T1000 (cell line): ENCODE measurements at regions not wholly inside any gene's neighbourhood (a gene's known extent, or its start where the extent isn't known, plus 50 kb on each side); places are given as distances from the start of the nearest gene placed in this dataset.
"Not testable (repeated sequence)": the region's sequence is repeated elsewhere in the genome, so short reads cannot be mapped to it uniquely, and the experiment has no call there.

Source experiments
- DNase-seq: peaks from one replicate; lab custom pipeline; 2025; ENCODE audit warnings: mixed read lengths; lab: John Stamatoyannopoulos, UW

DNA sequence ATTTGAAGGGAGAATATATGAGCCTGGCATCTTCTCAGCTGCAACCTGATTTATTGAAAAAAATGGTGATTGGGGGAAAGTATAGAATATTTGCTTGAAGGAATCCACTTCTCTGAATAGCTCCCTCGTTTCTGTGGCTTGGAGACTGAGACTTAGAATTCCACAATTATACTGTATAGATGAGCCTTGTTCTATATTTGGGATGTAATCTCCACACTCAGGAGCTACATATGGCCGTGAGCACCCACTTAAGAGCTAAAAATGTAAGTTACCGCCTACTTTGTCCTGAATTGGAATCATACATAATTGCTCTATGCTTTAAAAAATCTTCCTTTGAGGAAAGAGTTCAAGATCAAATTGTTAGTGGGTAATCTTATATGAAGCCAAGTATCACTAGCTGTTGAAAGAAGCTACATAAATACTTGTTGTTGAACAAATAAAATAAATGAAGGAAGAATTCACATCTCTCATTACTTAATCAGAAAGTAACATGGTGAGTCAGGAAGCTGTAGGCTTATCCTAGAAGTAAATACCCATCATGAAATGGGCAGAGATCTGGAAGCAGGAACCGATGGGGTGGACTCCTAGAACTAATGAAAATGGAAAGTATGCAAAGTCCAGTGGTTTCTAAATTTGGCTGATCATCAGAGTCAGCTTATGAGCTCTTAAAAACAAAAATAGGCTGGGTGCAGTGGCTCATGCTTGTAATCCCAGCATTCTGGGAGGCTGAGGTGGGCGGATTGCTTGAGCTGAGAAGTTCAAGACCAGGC is 254.3 kb downstream of the SOX4 start:
- no peak for DNase-seq

GRCh38 chr6:21850691-21851090 is 257.1 kb downstream of the SOX4 start:
- DNase-seq = no peak

- DNase-seq = no peak
Observed at GRCh38 chr6:21855811-21856455, 262.4 kb downstream of the SOX4 start.

DNA sequence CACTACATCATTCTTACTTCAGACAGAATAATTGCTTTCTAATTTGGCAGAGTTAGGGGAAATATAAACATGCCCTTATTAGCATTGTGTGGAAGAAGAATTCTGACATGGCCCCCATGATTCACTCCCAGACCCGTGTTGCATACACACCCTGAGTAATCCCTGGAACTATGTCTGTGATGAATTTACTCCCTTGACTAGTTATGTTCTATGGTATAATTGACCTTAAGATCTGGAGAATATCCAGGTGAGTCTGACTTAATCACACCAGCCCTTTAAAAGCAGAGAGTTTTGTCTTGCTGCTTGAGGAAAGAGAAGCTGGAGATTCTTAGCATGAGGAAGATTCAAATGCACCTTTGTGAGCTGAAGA is 262.9 kb downstream of the SOX4 start:
- no peak for DNase-seq

DNA sequence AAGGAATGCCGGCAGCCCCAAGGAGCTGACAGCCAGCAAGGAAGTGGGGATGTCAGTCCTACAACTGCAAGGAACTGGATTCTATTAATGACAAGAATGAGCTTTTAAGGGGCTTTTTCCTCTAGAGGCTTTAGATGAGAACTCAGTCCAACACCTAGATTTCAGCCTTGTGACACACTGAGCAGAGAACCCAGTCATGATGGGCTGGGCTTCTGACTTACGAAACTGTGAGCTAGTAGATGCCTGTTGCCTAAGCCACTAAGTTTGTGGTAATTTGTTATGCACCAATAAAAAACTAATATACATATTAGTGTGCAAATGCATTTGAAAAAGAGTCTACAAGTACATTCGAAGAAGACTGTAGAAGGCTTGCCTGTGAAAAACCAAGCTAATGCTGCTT is 263.3 kb downstream of the SOX4 start:
- no peak for DNase-seq

DNA sequence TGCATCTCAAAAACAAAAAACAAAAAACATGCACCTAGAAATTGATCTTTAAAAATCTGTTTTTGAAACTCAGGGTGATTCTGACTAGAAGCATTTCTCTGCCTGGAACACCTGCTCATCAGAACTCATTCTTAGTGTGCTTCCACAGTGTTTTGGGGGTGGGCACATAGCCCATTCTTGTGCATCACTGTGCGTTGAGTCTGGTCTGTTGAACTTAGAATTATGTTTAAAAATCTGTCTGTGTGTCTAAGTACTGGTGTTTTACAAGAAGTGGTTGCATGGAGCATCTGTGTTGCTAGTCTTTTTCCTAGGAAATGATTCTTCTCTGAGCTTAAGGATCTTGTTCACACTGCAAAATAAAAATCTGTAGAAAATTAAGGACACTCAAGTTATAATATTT is 264.5 kb downstream of the SOX4 start:
- DNase-seq = no peak

- no peak for DNase-seq
Observed at GRCh38 chr6:21859193-21859735, 265.7 kb downstream of the SOX4 start.

GRCh38 chr6:21861942-21862341 is 268.4 kb downstream of the SOX4 start:
- no peak for DNase-seq

DNA sequence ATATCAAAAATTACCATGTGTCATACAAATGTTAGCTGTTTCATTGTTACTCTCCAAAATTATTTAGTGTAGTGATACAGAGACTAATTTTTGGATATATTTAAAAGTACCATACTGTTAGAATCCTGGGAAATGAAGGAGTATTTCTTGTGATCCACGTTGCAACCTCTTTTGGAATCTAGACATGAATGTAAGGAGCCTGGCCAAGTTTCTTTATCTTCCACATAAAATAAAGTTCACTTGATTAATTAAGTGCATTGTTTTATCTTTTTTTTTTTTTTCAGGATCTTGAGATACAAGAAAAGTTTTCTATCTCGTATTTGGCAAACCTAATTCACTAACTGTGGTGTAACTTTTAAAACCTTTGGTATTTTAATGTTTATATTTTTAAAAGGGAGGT is 270.7 kb downstream of the SOX4 start:
- no peak for DNase-seq

GRCh38 chr6:21868226-21868625 is 274.7 kb downstream of the SOX4 start:
- no peak for DNase-seq

DNA sequence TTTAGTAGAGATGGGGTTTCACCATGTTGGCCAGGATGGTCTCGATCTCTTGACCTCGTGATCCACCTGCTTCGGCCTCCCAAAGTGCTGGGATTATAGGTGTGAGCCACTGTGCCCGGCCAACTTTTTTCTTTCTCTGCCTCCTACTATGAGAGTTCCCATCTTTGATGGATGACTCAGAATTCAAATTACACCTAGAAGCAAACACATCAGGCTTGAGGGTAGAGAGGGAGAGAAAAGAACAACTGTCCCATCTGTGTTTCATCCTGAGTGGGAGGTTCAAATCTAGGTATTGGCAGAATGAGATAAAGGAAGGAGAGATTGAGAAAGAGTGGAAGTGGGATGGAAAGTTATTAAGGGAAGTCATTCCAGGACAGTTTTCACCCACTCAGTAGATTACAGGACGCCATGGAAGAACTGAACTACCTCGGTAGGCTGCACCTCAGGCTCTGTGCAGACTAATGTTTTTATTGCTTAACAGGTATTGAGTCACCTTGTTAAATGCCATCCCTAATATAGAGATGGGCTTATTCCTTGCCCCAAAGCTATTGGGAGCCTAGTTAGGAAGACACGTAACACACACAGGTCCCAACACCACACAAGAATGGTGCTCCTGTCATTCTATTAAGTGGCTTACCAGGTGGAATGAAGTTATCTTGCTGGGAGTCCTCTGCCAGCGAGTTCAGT is 275.7 kb downstream of the SOX4 start:
- DNase-seq = no peak

- no peak for DNase-seq
Observed at GRCh38 chr6:21870076-21870730, 276.7 kb downstream of the SOX4 start.

DNA sequence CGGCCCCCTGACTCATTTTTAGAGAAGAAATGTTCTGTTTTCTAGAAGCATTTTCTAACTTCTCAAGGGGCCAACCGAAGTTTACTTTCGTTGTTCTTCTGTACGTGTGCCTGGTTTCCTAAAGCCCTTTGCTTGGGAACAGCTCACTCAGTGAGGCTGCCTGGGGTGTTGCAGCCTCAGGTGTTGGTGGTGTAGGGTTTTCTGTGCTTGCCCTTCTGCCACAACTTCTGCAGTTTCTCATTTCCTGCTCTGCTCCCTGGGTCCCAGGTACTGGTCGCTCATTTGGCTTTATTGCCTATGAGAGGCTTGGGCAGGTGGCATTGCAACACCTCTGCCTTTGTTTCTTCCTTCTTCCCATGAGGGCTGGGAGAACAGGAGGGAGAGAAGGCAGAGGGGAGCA is 278.3 kb downstream of the SOX4 start:
- no peak for DNase-seq

- no peak for DNase-seq
Observed at GRCh38 chr6:21872749-21873148, 279.2 kb downstream of the SOX4 start.

- DNase-seq = peak; percentile 19
Observed at GRCh38 chr6:21873562-21873961, 280.0 kb downstream of the SOX4 start.

- DNase-seq = no peak
Observed at GRCh38 chr6:21874372-21874771, 280.8 kb downstream of the SOX4 start.

GRCh38 chr6:21877037-21877436 is 283.5 kb downstream of the SOX4 start:
- DNase-seq = not testable (repeated sequence)

GRCh38 chr6:21880249-21880648 is 286.7 kb downstream of the SOX4 start:
- DNase-seq = not testable (repeated sequence)

GRCh38 chr6:21881969-21882465 is 288.5 kb downstream of the SOX4 start:
- no peak for DNase-seq

DNA sequence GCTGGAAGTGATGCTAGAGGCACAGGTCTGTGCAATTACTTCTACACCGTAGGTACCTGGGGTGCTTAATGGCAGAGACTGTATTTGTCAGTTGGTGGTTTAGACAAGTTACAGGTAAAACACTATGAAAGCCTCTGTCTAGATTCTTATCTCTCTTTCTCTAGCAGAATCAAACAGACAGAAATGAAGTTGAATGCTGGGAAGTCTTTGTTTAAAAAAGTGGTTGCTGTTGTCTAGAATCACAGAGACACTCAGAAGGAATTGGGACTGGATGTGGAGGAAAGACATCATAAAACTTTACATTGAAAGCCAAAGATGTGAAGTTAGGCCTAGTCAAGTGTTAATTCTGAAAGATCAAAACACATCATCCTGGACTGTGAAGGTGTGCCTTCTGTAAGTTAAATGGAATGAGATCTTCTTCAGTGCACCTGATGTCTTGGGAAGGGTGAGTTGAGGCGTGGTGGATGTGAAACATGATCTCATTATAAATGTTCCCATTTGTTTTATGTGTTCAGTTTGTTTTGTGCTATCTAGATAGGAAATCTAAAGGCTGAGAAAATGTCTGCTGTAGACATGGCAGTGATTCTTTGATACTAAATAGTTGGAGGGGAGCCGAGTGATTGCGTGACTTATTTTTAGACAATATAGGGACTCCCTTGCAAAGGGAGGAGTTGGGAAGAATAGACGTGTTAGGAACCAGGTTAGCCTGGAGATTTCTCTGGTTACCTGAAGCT is 290.2 kb downstream of the SOX4 start:
- no peak for DNase-seq

DNA sequence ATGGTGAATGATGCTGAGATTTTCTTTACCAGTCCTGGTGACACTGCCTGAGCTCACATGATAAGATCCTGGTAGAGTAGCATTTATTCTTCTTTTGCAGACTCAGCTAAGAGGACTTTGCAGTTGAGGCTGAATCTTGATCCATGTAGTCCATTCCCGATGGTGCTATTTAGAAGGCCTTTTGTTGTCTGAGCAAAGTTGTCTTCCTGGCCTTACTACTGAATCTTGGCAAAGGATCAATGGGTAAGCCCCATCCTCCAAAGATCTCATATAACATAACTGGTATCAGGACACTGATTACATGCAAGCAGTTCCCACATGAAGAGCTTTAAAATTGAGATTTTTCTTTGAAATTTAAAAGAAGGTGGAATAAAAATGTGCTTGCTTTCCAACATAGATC is 291.6 kb downstream of the SOX4 start:
- DNase-seq = no peak
